PFSK-1 (cell line): ENCODE measurements at regions not wholly inside any gene's neighbourhood (a gene's known extent, or its start where the extent isn't known, plus 50 kb on each side); places are given as distances from the start of the nearest gene placed in this dataset.

Experiments used
- POLR2AphosphoS5 ChIP-seq: IDR thresholded peaks from 2 replicates; pipeline ENCODE4 v1.6.1; 2012; ENCODE audit warnings: low read depth, mild to moderate bottlenecking, control low read depth, low read length, moderate library complexity
- SIN3A ChIP-seq: IDR thresholded peaks from 2 replicates; pipeline ENCODE4 v1.6.1; 2012; ENCODE audit warnings: mild to moderate bottlenecking, low read length, moderate library complexity, borderline replicate concordance; ENCODE audit not compliant: insufficient read depth

DNA sequence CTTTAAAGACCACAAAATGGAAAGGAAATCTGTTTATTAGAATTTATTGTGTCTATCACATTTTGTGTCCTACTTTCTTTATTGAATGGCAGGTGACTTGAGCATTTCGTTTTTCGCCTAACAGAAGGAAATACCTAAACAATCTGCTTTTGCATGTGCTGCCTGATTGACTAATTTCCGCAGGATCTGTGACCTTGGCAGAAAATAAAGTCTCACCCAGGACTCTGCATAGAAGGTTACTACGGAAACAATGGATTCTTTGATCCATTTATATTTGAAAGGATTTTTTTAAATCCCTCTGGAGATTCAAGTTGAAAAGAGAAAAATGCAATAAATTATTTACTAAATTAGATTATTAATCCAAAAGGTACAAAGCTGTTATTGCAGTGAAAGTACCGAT, 61.0 kb upstream of the CAST start:
- TF ChIP-seq SIN3A (no peak), POLR2AphosphoS5 (no peak)
